ENCODE measurements at regions not wholly inside any gene's neighbourhood (a gene's known extent, or its start where the extent isn't known, plus 50 kb on each side); places are given as distances from the start of the nearest gene placed in this dataset.

- DNase-seq (ENCODE audit: low read depth): no peak
Measured at GRCh38 chr11:35077709-35078469, 61.1 kb upstream of the CD44 start.

- DNase-seq (ENCODE audit: low read depth): no peak
Measured at GRCh38 chr11:35078470-35078735, 60.6 kb upstream of the CD44 start.

- DNase-seq (ENCODE audit: low read depth): no peak
Measured at GRCh38 chr11:35079611-35080010, 59.4 kb upstream of the CD44 start.

GRCh38 chr11:35082321-35083180 is 56.4 kb upstream of the CD44 start:
- DNase-seq (ENCODE audit: low read depth): peak; percentile 58

GRCh38 chr11:35083181-35083430 is 55.9 kb upstream of the CD44 start:
- no peak for DNase-seq (ENCODE audit: low read depth)

GRCh38 chr11:35083431-35084238 is 55.3 kb upstream of the CD44 start:
- no peak for DNase-seq (ENCODE audit: low read depth)

- no peak for DNase-seq (ENCODE audit: low read depth)
Measured at GRCh38 chr11:35084817-35085440, 54.0 kb upstream of the CD44 start.

- DNase-seq (ENCODE audit: low read depth): no peak
Measured at GRCh38 chr11:35085531-35086165, 53.3 kb upstream of the CD44 start.

- DNase-seq (ENCODE audit: low read depth): no peak
Measured at GRCh38 chr11:35087648-35088047, 51.3 kb upstream of the CD44 start.

GRCh38 chr11:35088226-35088625 is 50.7 kb upstream of the CD44 start:
- DNase-seq (ENCODE audit: low read depth): no peak

- DNase-seq (ENCODE audit: low read depth): no peak
Measured at GRCh38 chr11:35088676-35089075, 50.3 kb upstream of the CD44 start.

Data from stimulated activated CD8-positive, alpha-beta memory T cell treated with anti-CD3 and anti-CD28 coated beads, Interleukin-15, amount 100 ng/mL, for 1 hour (primary cell).